PFSK-1 (cell line): ENCODE measurements at regions not wholly inside any gene's neighbourhood (a gene's known extent, or its start where the extent isn't known, plus 50 kb on each side); places are given as distances from the start of the nearest gene placed in this dataset.

Experiments used
- FOXP2 ChIP-seq: optimal IDR thresholded peaks from 2 replicates; pipeline ENCODE3; 2011; ENCODE audit warnings: borderline replicate concordance, control low read depth, inconsistent platforms; ENCODE audit not compliant: insufficient read depth; ENCODE audit errors: extremely low read length, extremely low read depth
- POLR2AphosphoS5 ChIP-seq: IDR thresholded peaks from 2 replicates; pipeline ENCODE4 v1.6.1; 2012; ENCODE audit warnings: low read depth, mild to moderate bottlenecking, control low read depth, low read length, moderate library complexity
- SIN3A ChIP-seq: IDR thresholded peaks from 2 replicates; pipeline ENCODE4 v1.6.1; 2012; ENCODE audit warnings: mild to moderate bottlenecking, low read length, moderate library complexity, borderline replicate concordance; ENCODE audit not compliant: insufficient read depth
- TAF1 ChIP-seq: IDR thresholded peaks from 2 replicates; pipeline ENCODE4 v1.6.1; 2012; ENCODE audit warnings: low read length, control low read depth, borderline replicate concordance; ENCODE audit not compliant: insufficient read depth
- TF ChIP-seq, protein P1 (sequence below), 2 experiments: IDR thresholded peaks; 2 replicates each; pipeline versions ENCODE4 v1.6.1 to v1.8.0; 2011 to 2012; ENCODE audit warnings: low read depth in 2 of 2, low read length in 2 of 2, control low read depth in 1 of 2, inconsistent platforms in 1 of 2, mild to moderate bottlenecking in 1 of 2, moderate library complexity in 1 of 2; ENCODE audit not compliant: insufficient read depth in 1 of 2

DNA sequence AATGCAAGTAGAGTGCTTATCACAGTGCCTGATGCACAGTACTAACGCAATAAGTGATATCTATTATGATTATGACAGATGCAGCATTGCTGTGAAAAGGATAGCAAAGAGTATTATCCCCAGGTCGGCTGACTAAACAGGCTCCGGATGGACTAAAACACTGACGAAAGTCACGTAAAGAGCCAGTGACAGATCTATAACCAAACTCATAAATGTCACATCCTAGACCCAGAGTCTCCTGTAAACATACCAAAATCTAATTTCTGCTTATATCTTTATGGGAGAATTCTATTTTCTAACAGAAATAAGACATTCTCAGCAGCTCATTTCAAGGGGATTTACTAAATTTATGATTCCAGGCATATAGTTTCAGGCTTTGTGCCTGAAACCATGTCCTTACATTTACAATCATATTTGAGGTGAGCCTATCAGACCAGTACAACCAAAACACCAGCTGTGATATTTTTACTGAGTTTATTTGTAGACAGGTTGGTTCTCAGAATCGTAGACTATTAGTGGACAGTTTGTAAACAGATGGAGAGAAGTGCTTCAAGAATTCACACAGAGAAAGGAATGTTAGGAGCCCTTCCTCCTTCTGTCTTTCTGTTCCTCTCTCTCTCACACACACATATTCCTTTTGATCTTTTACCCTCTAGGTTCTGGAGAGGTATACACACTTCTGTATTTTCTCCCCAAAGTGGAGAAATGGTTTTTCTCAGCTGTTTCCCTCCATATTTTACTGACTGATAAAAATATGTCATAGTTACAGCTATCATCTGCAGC lies 52.4 kb upstream of the WDR26 start:
- TF ChIP-seq TAF1 (no peak), SIN3A (no peak), FOXP2 (no peak), POLR2AphosphoS5 (no peak)
- TF ChIP-seq, protein P1, sequence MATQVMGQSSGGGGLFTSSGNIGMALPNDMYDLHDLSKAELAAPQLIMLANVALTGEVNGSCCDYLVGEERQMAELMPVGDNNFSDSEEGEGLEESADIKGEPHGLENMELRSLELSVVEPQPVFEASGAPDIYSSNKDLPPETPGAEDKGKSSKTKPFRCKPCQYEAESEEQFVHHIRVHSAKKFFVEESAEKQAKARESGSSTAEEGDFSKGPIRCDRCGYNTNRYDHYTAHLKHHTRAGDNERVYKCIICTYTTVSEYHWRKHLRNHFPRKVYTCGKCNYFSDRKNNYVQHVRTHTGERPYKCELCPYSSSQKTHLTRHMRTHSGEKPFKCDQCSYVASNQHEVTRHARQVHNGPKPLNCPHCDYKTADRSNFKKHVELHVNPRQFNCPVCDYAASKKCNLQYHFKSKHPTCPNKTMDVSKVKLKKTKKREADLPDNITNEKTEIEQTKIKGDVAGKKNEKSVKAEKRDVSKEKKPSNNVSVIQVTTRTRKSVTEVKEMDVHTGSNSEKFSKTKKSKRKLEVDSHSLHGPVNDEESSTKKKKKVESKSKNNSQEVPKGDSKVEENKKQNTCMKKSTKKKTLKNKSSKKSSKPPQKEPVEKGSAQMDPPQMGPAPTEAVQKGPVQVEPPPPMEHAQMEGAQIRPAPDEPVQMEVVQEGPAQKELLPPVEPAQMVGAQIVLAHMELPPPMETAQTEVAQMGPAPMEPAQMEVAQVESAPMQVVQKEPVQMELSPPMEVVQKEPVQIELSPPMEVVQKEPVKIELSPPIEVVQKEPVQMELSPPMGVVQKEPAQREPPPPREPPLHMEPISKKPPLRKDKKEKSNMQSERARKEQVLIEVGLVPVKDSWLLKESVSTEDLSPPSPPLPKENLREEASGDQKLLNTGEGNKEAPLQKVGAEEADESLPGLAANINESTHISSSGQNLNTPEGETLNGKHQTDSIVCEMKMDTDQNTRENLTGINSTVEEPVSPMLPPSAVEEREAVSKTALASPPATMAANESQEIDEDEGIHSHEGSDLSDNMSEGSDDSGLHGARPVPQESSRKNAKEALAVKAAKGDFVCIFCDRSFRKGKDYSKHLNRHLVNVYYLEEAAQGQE (IDR thresholded peaks at IDR 0.05; ENCODE audit: insufficient read depth in 1 of 2, low read depth in 2 of 2, low read length in 2 of 2) = no peak

DNA sequence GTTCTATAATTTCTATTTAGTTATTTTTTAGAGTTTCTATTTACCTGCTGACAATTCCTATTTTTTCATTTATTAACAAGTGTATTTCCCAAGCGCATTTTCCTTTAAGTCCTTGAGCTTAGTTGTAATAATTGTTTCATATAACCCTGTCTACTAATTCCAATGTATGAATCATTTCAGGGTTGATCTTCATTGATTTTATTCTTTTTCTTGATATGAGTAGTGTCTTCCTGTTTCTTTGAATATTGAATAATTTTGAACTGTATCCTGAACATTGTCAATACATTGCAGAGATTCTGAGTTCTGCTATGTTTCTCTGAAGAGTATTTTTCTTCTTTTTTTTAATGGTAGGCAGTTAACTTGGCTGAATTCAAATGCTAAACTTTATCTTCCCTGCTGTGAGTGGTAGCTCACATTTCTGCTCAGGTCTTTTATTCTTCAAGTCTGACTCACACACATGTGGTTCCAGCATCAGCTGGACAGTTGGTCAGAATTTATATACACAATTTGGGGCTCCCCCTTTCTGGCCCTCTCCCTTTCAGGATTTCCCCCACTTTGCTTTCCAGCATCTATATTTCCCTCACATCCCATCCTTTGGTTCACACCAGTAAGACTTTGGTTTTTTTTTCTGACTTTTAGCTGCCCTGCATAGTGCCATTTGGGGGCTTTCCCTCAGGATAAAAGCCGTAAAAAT lies 54.4 kb upstream of the WDR26 start:
- TF ChIP-seq, protein P1 (IDR thresholded peaks at IDR 0.05; ENCODE audit: insufficient read depth in 1 of 2, low read depth in 2 of 2, low read length in 2 of 2) = no peak
- TF ChIP-seq TAF1 = no peak
- no peak for TF ChIP-seq POLR2AphosphoS5
- TF ChIP-seq FOXP2 = no peak
- no peak for TF ChIP-seq SIN3A

DNA sequence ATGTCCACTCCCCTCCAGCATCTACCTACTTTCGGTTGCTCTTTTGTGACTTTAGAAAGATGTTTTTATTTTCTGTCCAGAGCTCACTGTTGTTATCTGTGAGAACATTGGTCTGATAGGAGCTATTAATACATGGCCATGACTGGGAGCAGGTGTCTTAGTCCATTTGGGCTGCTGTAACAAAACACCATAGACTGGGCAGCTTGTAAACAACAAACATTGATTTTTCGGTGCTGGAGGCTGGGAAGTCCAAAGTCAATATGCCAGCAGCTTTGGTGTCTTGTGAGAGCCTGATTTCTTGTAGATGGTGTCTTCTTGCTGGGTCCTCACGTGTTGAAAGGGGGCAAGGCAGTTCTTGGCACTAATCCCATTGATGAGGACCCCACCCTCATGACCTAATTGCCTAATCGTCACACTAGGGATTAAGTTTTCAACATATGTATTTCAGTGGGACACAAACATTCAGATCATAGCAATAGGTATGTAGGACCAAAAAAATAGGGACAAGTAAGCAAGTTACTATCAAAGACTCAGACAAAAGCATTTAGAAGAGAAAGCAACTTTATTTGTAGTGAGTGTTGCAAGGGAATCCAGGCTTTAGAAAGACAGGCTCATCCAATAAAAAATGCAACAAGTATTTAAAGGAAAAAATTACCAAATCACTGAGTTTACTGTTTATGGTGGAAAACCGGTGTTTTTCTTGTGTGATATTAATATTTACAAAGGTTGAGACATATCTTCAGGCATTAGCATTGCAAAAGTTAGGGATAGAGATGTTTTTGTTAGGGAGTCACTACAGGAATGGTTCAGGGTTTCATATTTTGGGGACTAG lies 55.2 kb upstream of the WDR26 start:
- no peak for TF ChIP-seq SIN3A
- no peak for TF ChIP-seq TAF1
- TF ChIP-seq FOXP2 = no peak
- TF ChIP-seq, protein P1 (IDR thresholded peaks at IDR 0.05; ENCODE audit: insufficient read depth in 1 of 2, low read depth in 2 of 2, low read length in 2 of 2) = no peak
- TF ChIP-seq POLR2AphosphoS5 = no peak

DNA sequence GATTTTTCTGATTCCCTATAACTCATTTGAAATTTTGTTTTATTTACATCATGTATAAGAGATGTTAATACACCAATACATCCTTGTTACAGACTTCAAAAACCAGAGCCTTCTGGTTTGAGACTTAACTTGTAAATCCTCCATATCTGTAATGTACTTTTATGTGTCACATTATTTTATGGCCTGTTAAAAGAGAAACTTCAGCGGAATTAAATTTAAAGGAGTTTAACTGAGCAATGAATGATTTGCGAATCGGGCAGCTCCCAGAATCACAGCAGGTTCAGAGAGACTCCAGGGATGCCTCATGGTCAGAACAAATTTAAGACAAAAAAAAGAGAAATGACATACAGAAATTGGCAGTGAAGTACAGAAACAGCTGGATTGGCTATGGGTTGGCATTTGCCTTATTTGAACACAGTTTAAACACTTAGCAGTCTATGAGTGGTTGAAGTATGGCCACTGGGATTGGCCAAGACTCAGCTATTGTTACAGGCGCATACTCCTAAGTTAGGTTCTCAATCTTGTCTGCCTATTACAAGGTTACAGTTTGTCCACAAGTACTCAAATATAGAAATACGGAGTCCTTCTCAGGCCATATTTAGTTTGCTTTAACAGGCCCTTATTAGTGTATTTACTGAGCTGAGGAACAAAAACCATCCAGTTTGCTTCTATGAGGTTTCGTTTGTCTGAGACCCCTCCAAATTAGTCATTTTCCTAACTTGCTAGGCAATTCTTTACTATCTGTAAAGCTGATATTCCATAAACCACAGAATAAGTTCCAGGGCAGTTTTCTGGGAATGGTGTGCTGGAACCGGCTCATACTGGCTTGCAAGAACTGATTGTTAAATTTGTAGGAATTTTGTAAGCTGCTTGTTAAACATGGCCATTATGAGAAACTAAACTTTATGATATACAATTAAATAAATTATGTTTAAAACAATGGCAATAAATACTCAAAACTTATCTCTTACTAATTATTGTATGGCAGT lies 56.2 kb upstream of the WDR26 start:
- TF ChIP-seq TAF1 (no peak), FOXP2 (no peak), SIN3A (no peak)

DNA sequence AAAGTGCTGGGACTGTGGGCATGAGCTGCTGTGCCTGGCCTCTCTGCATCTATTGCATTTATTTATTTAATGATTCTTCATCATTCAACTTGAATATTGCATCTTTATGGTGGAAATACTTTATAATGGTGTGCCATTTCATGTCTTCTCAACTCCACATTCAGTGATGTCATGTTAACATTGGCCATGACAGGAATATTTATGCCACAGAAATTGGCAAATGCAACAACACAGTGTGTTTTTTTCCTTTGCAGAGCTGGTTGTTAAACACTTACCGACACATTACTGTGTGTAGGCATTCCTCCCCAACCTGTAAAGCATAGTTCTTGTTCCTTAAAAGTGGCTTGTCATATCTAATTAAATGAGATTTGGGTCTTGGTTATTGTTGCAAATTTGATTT lies 57.4 kb upstream of the WDR26 start:
- TF ChIP-seq SIN3A (no peak), FOXP2 (no peak), TAF1 (no peak), POLR2AphosphoS5 (no peak)
- TF ChIP-seq, protein P1 (IDR thresholded peaks at IDR 0.05; ENCODE audit: insufficient read depth in 1 of 2, low read depth in 2 of 2, low read length in 2 of 2) = no peak
